Lung (tissue), 11 donors: ENCODE measurements at regions not wholly inside any gene's neighbourhood (a gene's known extent, or its start where the extent isn't known, plus 50 kb on each side); places are given as distances from the start of the nearest gene placed in this dataset.

ENCODE experiments used
- ATAC-seq: fragments of 200-7000 bp; cut with Tn5 transposase; one replicate; pipeline ENCODE4 v1.9.1; 2020; ENCODE audit warnings: moderate number of reproducible peaks; ENCODE audit not compliant: insufficient read depth, low FRiP score
- DNase-seq, 3 donors: peaks; one replicate each; pipeline ENCODE4 v3.0.0-alpha.2; 2013 to 2017
- H3K27ac ChIP-seq, 2 donors: one replicate each; pipeline ENCODE4 v1.5.1; 2013; ENCODE audit warnings: mild to moderate bottlenecking in 2 of 2, moderate library complexity in 2 of 2, control low read depth in 1 of 2, inconsistent platforms in 1 of 2, low read depth in 1 of 2, low read length in 1 of 2
- H3K27me3 ChIP-seq, 3 donors: one replicate each; pipeline ENCODE4 v1.5.1; 2013; ENCODE audit warnings: low read length in 2 of 3; ENCODE audit not compliant: control insufficient read depth in 3 of 3, insufficient read depth in 3 of 3
- H3K36me3 ChIP-seq, 4 donors: one replicate each; pipeline ENCODE4 v1.5.1; 2013; ENCODE audit warnings: low read length in 4 of 4, mild to moderate bottlenecking in 1 of 4, moderate library complexity in 1 of 4; ENCODE audit not compliant: control insufficient read depth in 4 of 4, insufficient read depth in 4 of 4
- H3K4me1 ChIP-seq, 5 donors: one replicate each; pipeline ENCODE4 v1.5.1; 2013; ENCODE audit warnings: low read length in 5 of 5, mild to moderate bottlenecking in 2 of 5, moderate library complexity in 1 of 5; ENCODE audit not compliant: control insufficient read depth in 5 of 5, insufficient read depth in 5 of 5
- H3K4me3 ChIP-seq: one replicate; pipeline ENCODE4 v1.5.1; 2013; ENCODE audit warnings: mild to moderate bottlenecking, control low read depth, moderate library complexity
- H3K9ac ChIP-seq, 2 donors: one replicate each; pipeline ENCODE4 v1.5.1; 2013; ENCODE audit warnings: low read length in 2 of 2, control low read depth in 1 of 2; ENCODE audit not compliant: insufficient read depth in 1 of 2
- H3K9me3 ChIP-seq, 4 donors: one replicate each; pipeline ENCODE4 v1.5.1; 2013; ENCODE audit warnings: low read length in 3 of 4, mild to moderate bottlenecking in 1 of 4, moderate library complexity in 1 of 4; ENCODE audit not compliant: control insufficient read depth in 4 of 4, insufficient read depth in 3 of 4
- WGBS, 2 donors: extraction: QIAGEN DNeasy Blood & Tissue Kit; methylation state at CpG; one replicate each; pipeline ENCODE4 v1.1.7; 2013; 5-methylcytosine and 5-hydroxymethylcytosine counted together
- TF ChIP-seq, protein P1 (sequence below): IDR thresholded peaks from 2 replicates; pipeline ENCODE4 v1.5.1; 2012; ENCODE audit warnings: mild to moderate bottlenecking; ENCODE audit errors: control extremely low read depth, extremely low read depth
- donor health status: control.
- donor health status: control.
- donor health status: Bipolar disorder and iron deficiency.
- donor health status: healthy.
- donor health status: DM: yes; HTN: yes; CAD: no.

DNA sequence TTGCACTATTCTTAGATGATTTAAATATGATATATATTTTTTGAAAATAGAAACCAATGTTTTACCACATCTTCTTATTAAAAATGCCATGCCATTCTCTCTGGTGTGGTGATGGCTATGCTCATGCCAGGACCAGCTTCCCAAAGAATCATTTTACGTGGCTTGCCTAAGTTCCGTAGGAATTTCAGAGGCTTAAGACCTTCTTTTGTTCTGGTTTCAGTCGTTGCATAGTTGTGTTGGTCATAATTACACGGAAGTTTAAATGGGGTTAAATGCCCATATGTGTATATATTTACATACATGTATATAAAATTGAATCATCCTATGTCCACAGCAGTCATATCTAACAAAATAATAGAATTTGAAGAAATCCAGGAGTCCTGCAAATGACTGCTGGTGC, 78.7 kb upstream of the PLPPR5 start:
- WGBS, 2 donors = 76 to 86% methylated on average over 4 of the region's 4 CpGs
- no peaks in the 10 kb centered on the region for H3K4me1 ChIP-seq
- ATAC-seq = no peak
- no peak for DNase-seq
- no peaks in the 10 kb centered on the region for H3K27me3 ChIP-seq
- no peak overlapping the region for H3K4me3 ChIP-seq
- TF ChIP-seq, protein P1, sequence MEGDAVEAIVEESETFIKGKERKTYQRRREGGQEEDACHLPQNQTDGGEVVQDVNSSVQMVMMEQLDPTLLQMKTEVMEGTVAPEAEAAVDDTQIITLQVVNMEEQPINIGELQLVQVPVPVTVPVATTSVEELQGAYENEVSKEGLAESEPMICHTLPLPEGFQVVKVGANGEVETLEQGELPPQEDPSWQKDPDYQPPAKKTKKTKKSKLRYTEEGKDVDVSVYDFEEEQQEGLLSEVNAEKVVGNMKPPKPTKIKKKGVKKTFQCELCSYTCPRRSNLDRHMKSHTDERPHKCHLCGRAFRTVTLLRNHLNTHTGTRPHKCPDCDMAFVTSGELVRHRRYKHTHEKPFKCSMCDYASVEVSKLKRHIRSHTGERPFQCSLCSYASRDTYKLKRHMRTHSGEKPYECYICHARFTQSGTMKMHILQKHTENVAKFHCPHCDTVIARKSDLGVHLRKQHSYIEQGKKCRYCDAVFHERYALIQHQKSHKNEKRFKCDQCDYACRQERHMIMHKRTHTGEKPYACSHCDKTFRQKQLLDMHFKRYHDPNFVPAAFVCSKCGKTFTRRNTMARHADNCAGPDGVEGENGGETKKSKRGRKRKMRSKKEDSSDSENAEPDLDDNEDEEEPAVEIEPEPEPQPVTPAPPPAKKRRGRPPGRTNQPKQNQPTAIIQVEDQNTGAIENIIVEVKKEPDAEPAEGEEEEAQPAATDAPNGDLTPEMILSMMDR = no peak
- H3K27ac ChIP-seq = no peak overlapping the region
- no peaks in the 10 kb centered on the region for H3K36me3 ChIP-seq
- H3K9ac ChIP-seq = no peak overlapping the region
- H3K9me3 ChIP-seq = no peaks in the 10 kb centered on the region

DNA sequence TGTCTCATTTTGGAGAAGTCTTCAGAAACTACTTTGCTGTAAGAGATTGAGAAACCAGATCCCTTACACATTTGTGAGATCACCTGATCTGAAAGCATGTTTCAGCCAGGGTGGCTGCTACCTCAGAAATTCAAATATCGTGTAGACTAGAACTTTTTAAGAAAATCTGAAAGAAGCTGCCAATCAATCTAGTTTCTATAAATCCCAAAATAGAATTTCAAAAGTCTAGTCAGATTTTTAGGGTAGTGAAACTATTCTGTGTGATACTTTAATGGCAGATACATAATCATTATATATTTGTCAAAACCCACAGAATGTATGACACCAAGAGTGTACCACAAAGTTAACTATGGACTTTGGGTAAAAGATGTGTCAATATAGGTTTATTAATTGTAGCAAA, 79.9 kb upstream of the PLPPR5 start:
- 89 to 98% methylated on average over 1 of the region's 1 CpG for WGBS, 2 donors
- TF ChIP-seq, protein P1 = no peak

DNA sequence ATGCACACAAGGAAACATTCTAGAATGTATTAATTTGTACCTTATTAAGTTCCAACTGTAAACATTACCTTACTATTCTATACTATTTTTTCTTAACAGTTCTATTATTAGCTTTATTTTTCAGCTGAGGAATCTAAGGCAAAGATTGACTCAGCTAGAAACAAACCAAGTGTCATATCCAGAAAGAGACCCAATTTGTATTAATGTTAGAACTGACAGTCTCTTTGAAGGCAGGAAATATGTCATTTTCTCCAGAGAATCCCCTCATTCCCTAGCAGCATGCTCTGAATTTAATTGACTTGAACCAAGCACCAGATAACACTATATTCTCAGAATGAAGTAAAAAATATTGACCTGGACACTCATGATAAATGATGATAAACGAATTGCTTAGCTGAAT, 81.4 kb upstream of the PLPPR5 start:
- no peak overlapping the region for H3K27ac ChIP-seq
- no peak for ATAC-seq
- WGBS, 2 donors = 67 to 81% methylated on average over 1 of the region's 1 CpG

More for the DNA sequence above, 79.9 kb upstream of the PLPPR5 start:
- Histone ChIP-seq H3K36me3 (no peaks in the 10 kb centered on the region), H3K27ac (no peak overlapping the region), H3K4me3 (no peak overlapping the region), H3K27me3 (no peaks in the 10 kb centered on the region), H3K4me1 (no peaks in the 10 kb centered on the region), H3K9ac (no peak overlapping the region), H3K9me3 (no peaks in the 10 kb centered on the region)
- ATAC-seq (no peak), DNase-seq (no peak)

DNA sequence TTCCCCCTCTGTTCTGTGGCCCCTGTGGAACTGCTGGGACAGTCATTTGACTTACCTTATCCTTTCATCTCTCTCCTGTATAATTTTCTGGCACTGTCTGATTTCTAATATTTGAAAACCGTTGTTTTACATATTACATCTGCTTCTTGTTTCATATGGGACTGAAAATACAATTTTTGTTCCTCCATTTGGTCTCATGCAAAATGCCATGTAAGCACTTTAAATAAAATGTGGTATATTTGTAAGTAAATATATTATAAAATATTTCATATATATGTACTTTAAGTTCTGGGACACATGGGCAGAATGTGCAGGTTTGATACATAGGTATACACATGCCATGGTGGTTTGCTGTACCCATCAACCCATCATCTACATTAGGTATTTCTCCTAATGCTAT, 93.9 kb upstream of the PLPPR5 start:
- Histone ChIP-seq H3K9me3 (no peaks in the 10 kb centered on the region), H3K4me3 (no peak overlapping the region), H3K9ac (no peak overlapping the region), H3K36me3 (no peaks in the 10 kb centered on the region), H3K4me1 (no peaks in the 10 kb centered on the region), H3K27ac (no peak overlapping the region), H3K27me3 (no peaks in the 10 kb centered on the region)
- DNase-seq = no peak
- no peak for ATAC-seq
- TF ChIP-seq, protein P1 = no peak
- WGBS, 2 donors = 85 to 88% methylated on average over 1 of the region's 1 CpG

More for the DNA sequence above, 81.4 kb upstream of the PLPPR5 start:
- no peaks in the 10 kb centered on the region for H3K27me3 ChIP-seq
- TF ChIP-seq, protein P1 = no peak
- no peaks in the 10 kb centered on the region for H3K36me3 ChIP-seq
- no peaks in the 10 kb centered on the region for H3K9me3 ChIP-seq
- H3K4me3 ChIP-seq = no peak overlapping the region
- H3K9ac ChIP-seq = no peak overlapping the region
- H3K4me1 ChIP-seq = no peaks in the 10 kb centered on the region
- DNase-seq = no peak
